WTC11 (cell line): ENCODE measurements at regions not wholly inside any gene's neighbourhood (a gene's known extent, or its start where the extent isn't known, plus 50 kb on each side); places are given as distances from the start of the nearest gene placed in this dataset.

ENCODE experiments used
- ATAC-seq: fragments of 200-7000 bp; cut with Tn5 transposase; 2 replicates; pipeline ENCODE4 v1.10.0; 2021; ENCODE audit warnings: mild to moderate bottlenecking, moderate library complexity
- CTCF ChIA-PET: fragments of 300-600 bp; sonication (Branson Sonifier 250); formaldehyde crosslinking; loops from one replicate; lab custom pipeline; 2021; ENCODE audit warnings: antibody characterized with exemption; lab: Charles Lee
- POLR2A ChIA-PET: fragments of 350-600 bp; sonication (Branson Sonifier 250); formaldehyde crosslinking; loops from one replicate; lab custom pipeline; 2021; ENCODE audit warnings: antibody characterized with exemption; lab: Charles Lee
- DNase-seq: peaks from one replicate; pipeline ENCODE4 v3.0.0; 2021; ENCODE audit warnings: low spot score
- H3K27ac Mint-ChIP-seq: 2 replicates; pipeline ENCODE4 v1.8.0; 2021; ENCODE audit warnings: mixed read lengths
- H3K27me3 Mint-ChIP-seq: 2 replicates; pipeline ENCODE4 v1.8.0; 2021; ENCODE audit warnings: low read depth, mild to moderate bottlenecking, moderate library complexity, mixed read lengths
- H3K36me3 Mint-ChIP-seq: 2 replicates; pipeline ENCODE4 v1.8.0; 2021; ENCODE audit warnings: mixed read lengths
- H3K4me1 Mint-ChIP-seq: 2 replicates; pipeline ENCODE4 v1.8.0; 2022; ENCODE audit warnings: mixed read lengths
- H3K4me3 Mint-ChIP-seq: 2 replicates; pipeline ENCODE4 v1.8.0; 2021; ENCODE audit warnings: mild to moderate bottlenecking, moderate library complexity, mixed read lengths
- H3K9me3 Mint-ChIP-seq: 2 replicates; pipeline ENCODE4 v1.8.0; 2021; ENCODE audit warnings: mixed read lengths
- AFF4 ChIP-seq: sonication (generic); formaldehyde crosslinking; IDR thresholded peaks from 2 replicates; pipeline ENCODE4 v1.8.1; 2023; ENCODE audit warnings: mild to moderate bottlenecking, missing genetic modification reagents, borderline replicate concordance
- CBFB ChIP-seq: sonication (generic); formaldehyde crosslinking; IDR thresholded peaks from 2 replicates; pipeline ENCODE4 v1.8.1; 2022; ENCODE audit warnings: mild to moderate bottlenecking, low read depth, missing genetic modification reagents
- CREB1 ChIP-seq: sonication (generic); formaldehyde crosslinking; IDR thresholded peaks from 2 replicates; pipeline ENCODE4 v1.8.0; 2023; ENCODE audit warnings: mild to moderate bottlenecking, missing genetic modification reagents
- EMX1 ChIP-seq: fragments of 250-450 bp; sonication (Bioruptor Pico); IDR thresholded peaks from 2 replicates; pipeline ENCODE4 v1.8.0; 2021; ENCODE audit warnings: mild to moderate bottlenecking
- ERG ChIP-seq: fragments of 250-450 bp; sonication (Bioruptor Pico); IDR thresholded peaks from 2 replicates; pipeline ENCODE4 v1.8.0; 2021; ENCODE audit warnings: mild to moderate bottlenecking
- FOXJ3 ChIP-seq: sonication (generic); formaldehyde crosslinking; IDR thresholded peaks from 2 replicates; pipeline ENCODE4 v1.9.0; 2021; ENCODE audit warnings: missing genetic modification reagents, mild to moderate bottlenecking, borderline replicate concordance
- GRHL2 ChIP-seq: fragments of 250-450 bp; sonication (Bioruptor Pico); IDR thresholded peaks from 2 replicates; pipeline ENCODE4 v1.8.0; 2022; ENCODE audit warnings: mild to moderate bottlenecking, moderate library complexity; ENCODE audit not compliant: insufficient replicate concordance, severe bottlenecking
- JAZF1 ChIP-seq: fragments of 250-450 bp; sonication (Bioruptor Pico); IDR thresholded peaks from 2 replicates; pipeline ENCODE4 v1.9.0; 2021; ENCODE audit warnings: moderate library complexity, mild to moderate bottlenecking, inconsistent platforms
- KAT7 ChIP-seq: sonication (generic); formaldehyde crosslinking; IDR thresholded peaks from 2 replicates; pipeline ENCODE4 v1.8.1; 2023; ENCODE audit warnings: missing genetic modification reagents, mild to moderate bottlenecking, borderline replicate concordance
- MYBL2 ChIP-seq: sonication (generic); formaldehyde crosslinking; IDR thresholded peaks from 2 replicates; pipeline ENCODE4 v1.8.1; 2023; ENCODE audit warnings: mild to moderate bottlenecking, moderate library complexity, missing genetic modification reagents
- NFE2L1 ChIP-seq: sonication (generic); formaldehyde crosslinking; IDR thresholded peaks from 2 replicates; pipeline ENCODE4 v1.8.1; 2023; ENCODE audit warnings: missing genetic modification reagents
- PRRX2 ChIP-seq: fragments of 250-450 bp; sonication (Bioruptor Pico); IDR thresholded peaks from 2 replicates; pipeline ENCODE4 v1.8.0; 2021; ENCODE audit warnings: mild to moderate bottlenecking
- SMAD3 ChIP-seq: sonication (generic); formaldehyde crosslinking; IDR thresholded peaks from 2 replicates; pipeline ENCODE4 v1.8.0; 2022; ENCODE audit warnings: missing genetic modification reagents, mild to moderate bottlenecking, borderline replicate concordance
- SP1 ChIP-seq: sonication (generic); formaldehyde crosslinking; conservative IDR thresholded peaks from 2 replicates; pipeline ENCODE4 v1.8.1; 2022; ENCODE audit warnings: missing genetic modification reagents
- ZBTB43 ChIP-seq: sonication (generic); formaldehyde crosslinking; IDR thresholded peaks from 2 replicates; pipeline ENCODE4 v1.8.1; 2023; ENCODE audit warnings: mild to moderate bottlenecking, missing genetic modification reagents
- ZNF232 ChIP-seq: sonication (generic); formaldehyde crosslinking; IDR thresholded peaks from 2 replicates; pipeline ENCODE4 v1.8.0; 2022; ENCODE audit warnings: mild to moderate bottlenecking, missing genetic modification reagents
- ZNF263 ChIP-seq: sonication (generic); formaldehyde crosslinking; IDR thresholded peaks from 2 replicates; pipeline ENCODE4 v1.8.1; 2022; ENCODE audit warnings: low read depth, mild to moderate bottlenecking, moderate library complexity, missing genetic modification reagents
- TF ChIP-seq, protein P1 (sequence below): sonication (generic); formaldehyde crosslinking; IDR thresholded peaks from 2 replicates; pipeline ENCODE4 v1.8.0; 2022; ENCODE audit warnings: mild to moderate bottlenecking, missing genetic modification reagents
- TF ChIP-seq, protein P2 (sequence below): sonication (generic); formaldehyde crosslinking; IDR thresholded peaks from 2 replicates; pipeline ENCODE4 v1.8.1; 2023; ENCODE audit warnings: mild to moderate bottlenecking, missing genetic modification reagents, moderate library complexity
- TF ChIP-seq, protein P3 (sequence below): sonication (generic); formaldehyde crosslinking; conservative IDR thresholded peaks from 2 replicates; pipeline ENCODE4 v1.8.1; 2022; ENCODE audit warnings: mild to moderate bottlenecking, missing genetic modification reagents
- TF ChIP-seq, protein P4 (sequence below): sonication (generic); formaldehyde crosslinking; IDR thresholded peaks from 2 replicates; pipeline ENCODE4 v1.8.1; 2022; ENCODE audit warnings: missing genetic modification reagents, borderline replicate concordance

- TF ChIP-seq MYBL2 (CRISPR knock-in tag) (no peak), FOXJ3 (no peak), EMX1 (CRISPR knock-in tag) (no peak), SP1 (CRISPR knock-in tag) (no peak)
Measured at GRCh38 chr1:58848818-58849411, 65.1 kb upstream of the JUN start (continued).

DNA sequence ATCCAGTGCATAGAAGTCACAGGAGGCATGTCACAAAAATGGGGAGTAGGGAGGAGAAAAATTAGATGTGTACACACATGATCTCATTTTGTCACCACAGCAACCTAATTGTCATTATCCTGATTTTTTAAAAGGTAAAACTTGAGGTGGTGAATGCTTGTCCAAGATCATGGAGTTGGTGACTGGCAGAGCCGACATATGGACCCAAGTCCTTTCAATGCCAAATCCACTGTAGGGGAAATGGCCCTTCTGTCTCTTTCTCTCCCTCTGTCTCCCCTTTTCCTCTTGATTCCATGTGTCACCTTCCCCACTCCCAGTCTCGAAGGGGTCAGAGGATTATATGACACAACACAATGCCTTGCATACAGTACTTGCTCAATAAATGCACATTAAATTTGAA is 65.7 kb upstream of the JUN start:
- POLR2A ChIA-PET = no interaction called here
- TF ChIP-seq GRHL2 (CRISPR knock-in tag) (no peak), CBFB (no peak), JAZF1 (CRISPR knock-in tag) (no peak), AFF4 (no peak), KAT7 (CRISPR knock-in tag) (no peak), ZNF263 (no peak), NFE2L1 (no peak), PRRX2 (CRISPR knock-in tag) (no peak), SMAD3 (CRISPR knock-in tag) (no peak), SP1 (CRISPR knock-in tag) (no peak), CREB1 (CRISPR knock-in tag) (no peak), ZNF232 (CRISPR knock-in tag) (no peak), ERG (CRISPR knock-in tag) (no peak)
- TF ChIP-seq, protein P1, sequence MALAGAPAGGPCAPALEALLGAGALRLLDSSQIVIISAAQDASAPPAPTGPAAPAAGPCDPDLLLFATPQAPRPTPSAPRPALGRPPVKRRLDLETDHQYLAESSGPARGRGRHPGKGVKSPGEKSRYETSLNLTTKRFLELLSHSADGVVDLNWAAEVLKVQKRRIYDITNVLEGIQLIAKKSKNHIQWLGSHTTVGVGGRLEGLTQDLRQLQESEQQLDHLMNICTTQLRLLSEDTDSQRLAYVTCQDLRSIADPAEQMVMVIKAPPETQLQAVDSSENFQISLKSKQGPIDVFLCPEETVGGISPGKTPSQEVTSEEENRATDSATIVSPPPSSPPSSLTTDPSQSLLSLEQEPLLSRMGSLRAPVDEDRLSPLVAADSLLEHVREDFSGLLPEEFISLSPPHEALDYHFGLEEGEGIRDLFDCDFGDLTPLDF (CRISPR knock-in tag) = no peak
- TF ChIP-seq, protein P2, sequence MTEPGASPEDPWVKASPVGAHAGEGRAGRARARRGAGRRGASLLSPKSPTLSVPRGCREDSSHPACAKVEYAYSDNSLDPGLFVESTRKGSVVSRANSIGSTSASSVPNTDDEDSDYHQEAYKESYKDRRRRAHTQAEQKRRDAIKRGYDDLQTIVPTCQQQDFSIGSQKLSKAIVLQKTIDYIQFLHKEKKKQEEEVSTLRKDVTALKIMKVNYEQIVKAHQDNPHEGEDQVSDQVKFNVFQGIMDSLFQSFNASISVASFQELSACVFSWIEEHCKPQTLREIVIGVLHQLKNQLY (CRISPR knock-in tag) = no peak
- TF ChIP-seq, all 79 proteins: peak for 0
- Mint-ChIP-seq H3K36me3 (no peaks in the 10 kb centered on the region), H3K9me3 (no peaks in the 10 kb centered on the region), H3K27me3 (no peaks in the 10 kb centered on the region; the same call in 1 of the 2 replicates), H3K4me3 (no peak overlapping the region), H3K4me1 (peaks cover 30% of the 10 kb centered on the region), H3K27ac (no peak overlapping the region)
- CTCF ChIA-PET = no interaction called here
- ATAC-seq = no peak
- no peak for DNase-seq

DNA sequence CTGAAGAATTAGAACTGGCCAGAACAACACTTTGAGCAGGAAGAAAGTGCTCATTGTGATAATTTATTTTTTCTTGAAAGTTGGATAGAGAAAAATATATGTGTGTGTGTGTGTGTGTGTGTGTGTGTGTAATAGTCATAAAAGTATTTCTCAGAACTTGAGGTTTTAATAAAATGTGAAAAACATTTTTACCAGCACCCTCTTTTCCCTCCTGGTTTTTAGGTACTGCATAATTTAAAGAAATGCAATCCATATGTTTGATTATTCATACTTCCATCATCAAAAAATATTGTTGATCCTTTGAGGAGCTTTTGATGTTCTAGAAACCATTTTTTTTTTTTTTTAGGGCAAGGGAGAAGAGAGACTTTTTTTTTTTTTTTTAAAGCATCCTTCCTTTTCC is 66.8 kb upstream of the JUN start:
- H3K4me3 Mint-ChIP-seq = no peak overlapping the region
- no peaks in the 10 kb centered on the region for H3K9me3 Mint-ChIP-seq
- ATAC-seq (no peak), DNase-seq (no peak)
- peaks cover 30% of the 10 kb centered on the region for H3K4me1 Mint-ChIP-seq
- H3K27ac Mint-ChIP-seq = no peak overlapping the region
- H3K36me3 Mint-ChIP-seq = no peaks in the 10 kb centered on the region
- CTCF ChIA-PET = interaction anchor here (1.6 kb wide), 1 partner anchor 9 kb away, joined by 4 read pairs; no protein-coding TSS in a partner anchor
- H3K27me3 Mint-ChIP-seq = no peaks in the 10 kb centered on the region; the same call in 1 of the 2 replicates
- POLR2A ChIA-PET = interaction anchor here (0.6 kb wide), 1 partner anchor 43 kb away, joined by 4 read pairs; no protein-coding TSS in a partner anchor
- no peak for TF ChIP-seq JAZF1 (CRISPR knock-in tag)
- no peak for TF ChIP-seq ZBTB43 (CRISPR knock-in tag)
- TF ChIP-seq, protein P3, sequence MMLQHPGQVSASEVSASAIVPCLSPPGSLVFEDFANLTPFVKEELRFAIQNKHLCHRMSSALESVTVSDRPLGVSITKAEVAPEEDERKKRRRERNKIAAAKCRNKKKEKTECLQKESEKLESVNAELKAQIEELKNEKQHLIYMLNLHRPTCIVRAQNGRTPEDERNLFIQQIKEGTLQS = no peak
- TF ChIP-seq, protein P4, sequence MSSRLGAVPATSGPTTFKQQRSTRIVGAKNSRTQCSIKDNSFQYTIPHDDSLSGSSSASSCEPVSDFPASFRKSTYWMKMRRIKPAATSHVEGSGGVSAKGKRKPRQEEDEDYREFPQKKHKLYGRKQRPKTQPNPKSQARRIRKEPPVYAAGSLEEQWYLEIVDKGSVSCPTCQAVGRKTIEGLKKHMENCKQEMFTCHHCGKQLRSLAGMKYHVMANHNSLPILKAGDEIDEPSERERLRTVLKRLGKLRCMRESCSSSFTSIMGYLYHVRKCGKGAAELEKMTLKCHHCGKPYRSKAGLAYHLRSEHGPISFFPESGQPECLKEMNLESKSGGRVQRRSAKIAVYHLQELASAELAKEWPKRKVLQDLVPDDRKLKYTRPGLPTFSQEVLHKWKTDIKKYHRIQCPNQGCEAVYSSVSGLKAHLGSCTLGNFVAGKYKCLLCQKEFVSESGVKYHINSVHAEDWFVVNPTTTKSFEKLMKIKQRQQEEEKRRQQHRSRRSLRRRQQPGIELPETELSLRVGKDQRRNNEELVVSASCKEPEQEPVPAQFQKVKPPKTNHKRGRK = no peak
